OCI-LY1 (cell line): ENCODE measurements at regions not wholly inside any gene's neighbourhood (a gene's known extent, or its start where the extent isn't known, plus 50 kb on each side); places are given as distances from the start of the nearest gene placed in this dataset.

Experiments
- H2AFZ ChIP-seq: fragments of 200-600 bp; sonication (generic), shearing (Covaris generic); 2 replicates; pipeline ENCODE4 v1.6.0; 2014; ENCODE audit warnings: antibody characterized with exemption, mild to moderate bottlenecking, low read length
- H3F3A ChIP-seq: fragments of 200-600 bp; sonication (generic), shearing (Covaris generic); 2 replicates; pipeline ENCODE4 v1.6.0; 2014; ENCODE audit warnings: mild to moderate bottlenecking, antibody characterized with exemption, low read length, moderate library complexity; ENCODE audit not compliant: insufficient read depth
- H3K27ac ChIP-seq: fragments of 200-600 bp; sonication (generic); 2 replicates; pipeline ENCODE4 v1.5.1; 2014; ENCODE audit warnings: low read length, mixed run types, mild to moderate bottlenecking, low read depth; ENCODE audit not compliant: poor library complexity, severe bottlenecking
- H3K27me3 ChIP-seq: fragments of 200-600 bp; sonication (generic); 2 replicates; pipeline ENCODE4 v1.6.0; 2014; ENCODE audit warnings: antibody characterized with exemption, mild to moderate bottlenecking, low read length, moderate library complexity; ENCODE audit not compliant: insufficient read depth
- H3K36me3 ChIP-seq: fragments of 200-600 bp; sonication (generic); 2 replicates; pipeline ENCODE4 v1.6.1; 2014; ENCODE audit warnings: mild to moderate bottlenecking, antibody characterized with exemption, low read length, moderate library complexity, mixed read lengths; ENCODE audit not compliant: insufficient read depth
- H3K4me1 ChIP-seq: fragments of 200-600 bp; sonication (generic); 2 replicates; pipeline ENCODE4 v1.5.1; 2014; ENCODE audit warnings: mild to moderate bottlenecking, low read length, moderate library complexity; ENCODE audit not compliant: insufficient read depth, severe bottlenecking
- H3K4me2 ChIP-seq: fragments of 200-600 bp; sonication (generic), shearing (Covaris generic); 2 replicates; pipeline ENCODE4 v1.6.1; 2014; ENCODE audit warnings: low read length
- H3K4me3 ChIP-seq: fragments of 200-600 bp; sonication (generic); 2 replicates; pipeline ENCODE4 v1.5.1; 2014; ENCODE audit warnings: low read length, low read depth, mild to moderate bottlenecking, mixed read lengths; ENCODE audit not compliant: poor library complexity, severe bottlenecking
- H3K79me2 ChIP-seq: fragments of 200-600 bp; shearing (Covaris generic); 2 replicates; pipeline ENCODE4 v1.6.1; 2016; ENCODE audit warnings: mixed run types, low read length, mixed read lengths; ENCODE audit not compliant: insufficient read depth
- H3K9ac ChIP-seq: fragments of 200-600 bp; sonication (generic), shearing (Covaris generic); 2 replicates; pipeline ENCODE4 v1.6.1; 2014; ENCODE audit warnings: mild to moderate bottlenecking, low read length, mixed read lengths
- H3K9me2 ChIP-seq: fragments of 200-600 bp; sonication (generic), shearing (Covaris generic); 2 replicates; pipeline ENCODE4 v1.6.1; 2014; ENCODE audit warnings: low read depth, mild to moderate bottlenecking, low read length, mixed read lengths
- H3K9me3 ChIP-seq: fragments of 200-600 bp; shearing (Covaris generic); 2 replicates; pipeline ENCODE4 v1.6.1; 2014; ENCODE audit warnings: low read length, mixed read lengths
- H4K20me1 ChIP-seq: fragments of 200-600 bp; sonication (generic), shearing (Covaris generic); 2 replicates; pipeline ENCODE4 v1.6.0; 2016; ENCODE audit warnings: mild to moderate bottlenecking, low read length; ENCODE audit not compliant: insufficient read depth
- EZH2 ChIP-seq: fragments of 200-600 bp; sonication (generic), shearing (Covaris generic); IDR thresholded peaks from 2 replicates; pipeline ENCODE4 v1.8.0; 2017; ENCODE audit warnings: borderline replicate concordance, mixed run types, mild to moderate bottlenecking, antibody characterized with exemption, low read length, moderate library complexity, mixed read lengths
- TF ChIP-seq, protein P1 (sequence below): fragments of 200-600 bp; sonication (generic), shearing (Covaris generic); IDR thresholded peaks from 2 replicates; pipeline ENCODE4 v1.5.1; 2017; ENCODE audit warnings: mild to moderate bottlenecking, antibody characterized with exemption, low read length, moderate library complexity, mixed read lengths

DNA sequence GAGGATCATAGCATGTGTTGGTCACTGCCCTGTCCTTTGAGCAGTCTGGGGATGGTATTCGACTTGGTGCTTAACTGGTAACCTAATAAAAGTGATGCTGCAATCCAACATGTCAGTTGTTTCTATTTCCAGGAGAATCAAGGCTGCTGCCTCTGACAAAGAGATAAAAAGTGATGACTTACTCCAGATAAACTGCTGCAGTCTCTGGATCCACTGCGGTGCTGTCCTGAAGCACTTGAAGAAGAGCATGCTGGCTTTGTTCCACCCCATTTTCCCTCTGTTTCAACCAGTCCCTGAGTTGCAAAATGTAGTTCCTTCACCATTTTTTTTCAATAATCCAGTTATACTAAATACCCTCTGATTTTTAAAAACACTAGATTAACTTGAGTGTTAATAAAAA lies 403.5 kb upstream of the ANKRD30A start:
- Histone ChIP-seq H3K4me2 (no peak overlapping the region), H3K9me3 (no peaks in the 10 kb centered on the region), H2AFZ (no peak overlapping the region), H3K4me1 (no peaks in the 10 kb centered on the region), H3K4me3 (no peak overlapping the region), H3K9me2 (no peaks in the 10 kb centered on the region), H3F3A (no peaks in the 10 kb centered on the region), H3K79me2 (no peaks in the 10 kb centered on the region), H3K27me3 (no peaks in the 10 kb centered on the region), H4K20me1 (no peaks in the 10 kb centered on the region), H3K36me3 (no peaks in the 10 kb centered on the region), H3K9ac (no peak overlapping the region), H3K27ac (no peak overlapping the region)
- TF ChIP-seq, protein P1, sequence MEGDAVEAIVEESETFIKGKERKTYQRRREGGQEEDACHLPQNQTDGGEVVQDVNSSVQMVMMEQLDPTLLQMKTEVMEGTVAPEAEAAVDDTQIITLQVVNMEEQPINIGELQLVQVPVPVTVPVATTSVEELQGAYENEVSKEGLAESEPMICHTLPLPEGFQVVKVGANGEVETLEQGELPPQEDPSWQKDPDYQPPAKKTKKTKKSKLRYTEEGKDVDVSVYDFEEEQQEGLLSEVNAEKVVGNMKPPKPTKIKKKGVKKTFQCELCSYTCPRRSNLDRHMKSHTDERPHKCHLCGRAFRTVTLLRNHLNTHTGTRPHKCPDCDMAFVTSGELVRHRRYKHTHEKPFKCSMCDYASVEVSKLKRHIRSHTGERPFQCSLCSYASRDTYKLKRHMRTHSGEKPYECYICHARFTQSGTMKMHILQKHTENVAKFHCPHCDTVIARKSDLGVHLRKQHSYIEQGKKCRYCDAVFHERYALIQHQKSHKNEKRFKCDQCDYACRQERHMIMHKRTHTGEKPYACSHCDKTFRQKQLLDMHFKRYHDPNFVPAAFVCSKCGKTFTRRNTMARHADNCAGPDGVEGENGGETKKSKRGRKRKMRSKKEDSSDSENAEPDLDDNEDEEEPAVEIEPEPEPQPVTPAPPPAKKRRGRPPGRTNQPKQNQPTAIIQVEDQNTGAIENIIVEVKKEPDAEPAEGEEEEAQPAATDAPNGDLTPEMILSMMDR: no peak
- no peak for TF ChIP-seq EZH2

DNA sequence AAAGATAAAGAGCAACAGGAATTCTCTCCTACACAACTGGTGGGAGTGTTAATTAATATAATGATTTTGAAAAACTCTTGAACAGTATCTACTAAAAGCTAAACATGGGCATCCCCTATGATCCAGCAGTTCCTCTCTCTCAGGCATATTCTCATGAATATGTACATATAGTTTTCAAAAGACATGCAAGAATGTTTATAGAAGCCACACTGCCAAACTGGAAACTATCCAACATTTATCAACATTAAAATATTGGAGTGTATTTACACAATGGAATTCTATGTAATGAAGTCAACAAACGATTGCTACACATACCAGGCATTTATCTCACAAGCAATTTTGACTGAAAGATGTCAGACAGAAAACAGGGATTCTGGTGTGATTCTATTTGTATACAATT lies 404.5 kb upstream of the ANKRD30A start:
- no peaks in the 10 kb centered on the region for H3K9me2 ChIP-seq
- no peak overlapping the region for H3K27ac ChIP-seq
- H3K4me2 ChIP-seq: no peak overlapping the region
- H3K36me3 ChIP-seq: no peaks in the 10 kb centered on the region
- H4K20me1 ChIP-seq: no peaks in the 10 kb centered on the region
- H2AFZ ChIP-seq: no peak overlapping the region
- no peaks in the 10 kb centered on the region for H3F3A ChIP-seq
- H3K9me3 ChIP-seq: no peaks in the 10 kb centered on the region
- no peak for TF ChIP-seq EZH2
- TF ChIP-seq, protein P1: no peak
- H3K27me3 ChIP-seq: no peaks in the 10 kb centered on the region
- no peak overlapping the region for H3K4me3 ChIP-seq
- H3K4me1 ChIP-seq: no peaks in the 10 kb centered on the region
- no peak overlapping the region for H3K9ac ChIP-seq
- H3K79me2 ChIP-seq: no peaks in the 10 kb centered on the region

DNA sequence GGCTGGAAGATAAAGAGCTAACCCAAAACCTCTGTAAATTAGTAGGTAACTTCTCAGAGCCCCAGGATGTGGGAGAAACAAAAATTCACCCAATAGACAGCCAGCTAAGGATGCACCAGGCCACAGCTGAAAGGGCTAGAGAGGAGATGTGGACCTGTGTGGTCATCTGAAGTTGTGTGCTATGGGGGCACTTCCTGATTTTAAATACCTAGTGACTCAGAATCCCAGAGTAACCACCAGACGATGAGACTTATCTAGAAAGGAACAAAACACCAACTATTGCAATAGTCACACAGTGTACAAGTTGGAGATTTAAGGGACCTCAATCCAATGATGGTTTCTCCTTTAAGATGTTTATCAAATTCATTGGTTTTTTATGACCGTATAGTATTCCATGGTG lies 408.3 kb upstream of the ANKRD30A start:
- no peaks in the 10 kb centered on the region for H3F3A ChIP-seq
- no peak overlapping the region for H3K4me3 ChIP-seq
- H2AFZ ChIP-seq: no peak overlapping the region
- no peaks in the 10 kb centered on the region for H3K79me2 ChIP-seq
- H3K9me2 ChIP-seq: no peaks in the 10 kb centered on the region
- H3K36me3 ChIP-seq: no peaks in the 10 kb centered on the region
- H3K9ac ChIP-seq: no peak overlapping the region
- no peaks in the 10 kb centered on the region for H3K27me3 ChIP-seq
- no peak overlapping the region for H3K4me2 ChIP-seq
- TF ChIP-seq, protein P1: no peak
- no peak for TF ChIP-seq EZH2
- H3K4me1 ChIP-seq: no peaks in the 10 kb centered on the region
- no peaks in the 10 kb centered on the region for H4K20me1 ChIP-seq
- no peak overlapping the region for H3K27ac ChIP-seq
- H3K9me3 ChIP-seq: no peaks in the 10 kb centered on the region
